ENCODE measurements at regions not wholly inside any gene's neighbourhood (a gene's known extent, or its start where the extent isn't known, plus 50 kb on each side); places are given as distances from the start of the nearest gene placed in this dataset.

- TF ChIP-seq CTCF (IDR thresholded peaks at IDR 0.05) (no peak), GTF2I (CRISPR knock-in tag; conservative IDR thresholded peaks at IDR 0.05) (no peak), CBFB (CRISPR knock-in tag; IDR thresholded peaks at IDR 0.05; ENCODE audit: low read depth) (no peak), MAX (CRISPR knock-in tag; IDR thresholded peaks at IDR 0.05) (no peak), SP1 (CRISPR knock-in tag; conservative IDR thresholded peaks at IDR 0.05) (no peak), ATF2 (CRISPR knock-in tag; IDR thresholded peaks at IDR 0.05; ENCODE audit: borderline replicate concordance, low read depth) (no peak), ATF1 (CRISPR knock-in tag; IDR thresholded peaks at IDR 0.05) (no peak)
These were observed 105.7 kb upstream of the FAM20C start for GRCh38 chr7:86629-87028.
